H9 (cell line): ENCODE measurements at regions not wholly inside any gene's neighbourhood (a gene's known extent, or its start where the extent isn't known, plus 50 kb on each side); places are given as distances from the start of the nearest gene placed in this dataset.

Source experiments
- DNase-seq: peaks from one replicate; pipeline ENCODE4 v3.0.0-alpha.2; 2017
- H2AFZ ChIP-seq: one replicate; pipeline ENCODE4 v1.6.1; 2013; ENCODE audit warnings: mild to moderate bottlenecking, low read length, control low read depth, moderate library complexity
- H2AK5ac ChIP-seq: 2 replicates; pipeline ENCODE4 v1.6.1; 2013; ENCODE audit warnings: low read length, control low read depth, mixed read lengths; ENCODE audit not compliant: insufficient read length
- H2BK120ac ChIP-seq: one replicate; pipeline ENCODE4 v1.6.1; 2013; ENCODE audit warnings: low read depth, mild to moderate bottlenecking, low read length, control low read depth, inconsistent platforms; ENCODE audit not compliant: poor library complexity, severe bottlenecking
- H2BK12ac ChIP-seq: 2 replicates; pipeline ENCODE4 v1.6.1; 2013; ENCODE audit warnings: low read length, control low read depth, mixed read lengths, low read depth; ENCODE audit not compliant: insufficient read length
- H2BK15ac ChIP-seq: 2 replicates; pipeline ENCODE4 v1.6.1; 2013; ENCODE audit warnings: low read depth, low read length, control low read depth
- H2BK20ac ChIP-seq: one replicate; pipeline ENCODE4 v1.6.1; 2013; ENCODE audit warnings: low read depth, mild to moderate bottlenecking, low read length, control low read depth, inconsistent platforms; ENCODE audit not compliant: poor library complexity, severe bottlenecking
- H2BK5ac ChIP-seq: 2 replicates; pipeline ENCODE4 v1.6.1; 2013; ENCODE audit warnings: low read length, control low read depth, mixed read lengths; ENCODE audit not compliant: insufficient read length
- H3K14ac ChIP-seq: 2 replicates; pipeline ENCODE4 v1.6.1; 2013; ENCODE audit warnings: low read length, control low read depth; ENCODE audit not compliant: insufficient read depth
- H3K18ac ChIP-seq: 2 replicates; pipeline ENCODE4 v1.6.1; 2013; ENCODE audit warnings: low read depth, mild to moderate bottlenecking, mixed read lengths, low read length, control low read depth; ENCODE audit not compliant: insufficient read length
- H3K23ac ChIP-seq: 2 replicates; pipeline ENCODE4 v1.6.1; 2013; ENCODE audit warnings: low read length, control low read depth, mixed read lengths, low read depth; ENCODE audit not compliant: insufficient read length
- H3K23me2 ChIP-seq: 2 replicates; pipeline ENCODE4 v1.6.1; 2013; ENCODE audit warnings: low read depth, mild to moderate bottlenecking, mixed read lengths, low read length, control low read depth; ENCODE audit not compliant: insufficient read length, poor library complexity, severe bottlenecking
- H3K27ac ChIP-seq: 2 replicates; pipeline ENCODE4 v1.5.1; 2013; ENCODE audit warnings: low read length, control low read depth, mixed read lengths, low read depth; ENCODE audit not compliant: insufficient read length
- H3K27me3 ChIP-seq: 2 replicates; pipeline ENCODE4 v1.6.1; 2013; ENCODE audit warnings: low read length, control low read depth, inconsistent platforms; ENCODE audit not compliant: insufficient read depth
- H3K4ac ChIP-seq: 2 replicates; pipeline ENCODE4 v1.6.1; 2013; ENCODE audit warnings: low read depth, mild to moderate bottlenecking, control low read depth, inconsistent platforms, low read length, moderate library complexity
- H3K4me1 ChIP-seq: 2 replicates; pipeline ENCODE4 v1.6.1; 2013; ENCODE audit warnings: low read length, control low read depth, inconsistent platforms; ENCODE audit not compliant: insufficient read depth
- H3K4me2 ChIP-seq: 2 replicates; pipeline ENCODE4 v1.6.1; 2013; ENCODE audit warnings: low read length, control low read depth, mixed read lengths; ENCODE audit not compliant: insufficient read length, insufficient read depth
- H3K56ac ChIP-seq: 2 replicates; pipeline ENCODE4 v1.6.1; 2013; ENCODE audit warnings: low read depth, mild to moderate bottlenecking, mixed read lengths, low read length, control low read depth; ENCODE audit not compliant: insufficient read length
- H3K79me1 ChIP-seq: 2 replicates; pipeline ENCODE4 v1.6.1; 2013; ENCODE audit warnings: low read depth, mild to moderate bottlenecking, moderate library complexity, low read length, control low read depth, inconsistent platforms; ENCODE audit not compliant: insufficient read depth, poor library complexity, severe bottlenecking
- H3K79me2 ChIP-seq: 2 replicates; pipeline ENCODE4 v1.6.1; 2013; ENCODE audit warnings: low read length, control low read depth, inconsistent platforms; ENCODE audit not compliant: insufficient read depth
- H3K9ac ChIP-seq: 2 replicates; pipeline ENCODE4 v1.6.1; 2013; ENCODE audit warnings: low read length, control low read depth, mixed read lengths; ENCODE audit not compliant: insufficient read length; ENCODE audit errors: extremely low read depth
- H3K9me3 ChIP-seq: one replicate; pipeline ENCODE4 v1.6.1; 2013; ENCODE audit warnings: low read depth, low read length, inconsistent platforms; ENCODE audit not compliant: control insufficient read depth
- H3T11ph ChIP-seq: one replicate; pipeline ENCODE4 v1.6.1; 2013; ENCODE audit warnings: mild to moderate bottlenecking, low read length, control low read depth, inconsistent platforms
- H4K20me1 ChIP-seq: one replicate; pipeline ENCODE4 v1.6.1; 2013; ENCODE audit not compliant: control insufficient read depth, insufficient read length, insufficient read depth
- H4K5ac ChIP-seq: 2 replicates; pipeline ENCODE4 v1.6.1; 2013; ENCODE audit warnings: low read depth, mild to moderate bottlenecking, mixed read lengths, low read length, control low read depth; ENCODE audit not compliant: insufficient read length
- H4K8ac ChIP-seq: replicated peaks from 2 replicates; pipeline ENCODE4 v1.6.1; 2013; ENCODE audit warnings: low read length, control low read depth, mixed read lengths, low read depth; ENCODE audit not compliant: insufficient read length
- H4K91ac ChIP-seq: 2 replicates; pipeline ENCODE4 v1.6.1; 2013; ENCODE audit warnings: low read depth, mild to moderate bottlenecking, moderate library complexity, mixed read lengths, low read length, control low read depth; ENCODE audit not compliant: insufficient read length
- H3K27ac Mint-ChIP-seq, 3 experiments: 2 replicates in 2 of 3; 3 replicates in 1 of 3; pipeline ENCODE4 v1.8.0; 2020 to 2021; ENCODE audit warnings: mixed read lengths in 3 of 3, mild to moderate bottlenecking in 1 of 3, moderate library complexity in 1 of 3
- H3K27me3 Mint-ChIP-seq: 2 replicates; pipeline ENCODE4 v1.8.0; 2021; ENCODE audit warnings: low read depth, mild to moderate bottlenecking, moderate library complexity, mixed read lengths
- H3K36me3 Mint-ChIP-seq, 3 experiments: 2 replicates in 2 of 3; 3 replicates in 1 of 3; pipeline ENCODE4 v1.8.0; 2020 to 2021; ENCODE audit warnings: low read depth in 3 of 3, mixed read lengths in 3 of 3; ENCODE audit not compliant: insufficient read depth in 1 of 3
- H3K4me1 Mint-ChIP-seq, 2 experiments: 2 replicates each; pipeline ENCODE4 v1.8.0; 2020; ENCODE audit warnings: mixed read lengths in 2 of 2
- H3K4me3 Mint-ChIP-seq, 2 experiments: 2 replicates in 1 of 2; 3 replicates in 1 of 2; pipeline ENCODE4 v1.8.0; 2020 to 2021; ENCODE audit warnings: mild to moderate bottlenecking in 2 of 2, mixed read lengths in 2 of 2, moderate library complexity in 1 of 2
- H3K9me3 Mint-ChIP-seq, 2 experiments: 2 replicates in 1 of 2; 3 replicates in 1 of 2; pipeline ENCODE4 v1.8.0; 2020; ENCODE audit warnings: mild to moderate bottlenecking in 2 of 2, mixed read lengths in 2 of 2, moderate library complexity in 1 of 2
- CTCF ChIP-seq: fragments of 200-600 bp; sonication (generic); conservative IDR thresholded peaks from 3 replicates; pipeline ENCODE4 v1.8.0; 2021; ENCODE audit warnings: antibody characterized with exemption, mild to moderate bottlenecking
- WGBS: extraction: QIAGEN DNeasy Blood & Tissue Kit; methylation state at CpG from one replicate; pipeline ENCODE4 v1.1.7; 2013; ENCODE audit warnings: missing lambda C conversion rate, low lambda C conversion rate, mixed read lengths; ENCODE audit not compliant: insufficient read length; ENCODE audit errors: extremely low coverage; 5-methylcytosine and 5-hydroxymethylcytosine counted together

GRCh38 chr14:66140213-66140918 is 345.8 kb upstream of the CCDC196 start:
- Histone ChIP-seq H2AFZ (no peak overlapping the region), H4K20me1 (no peaks in the 10 kb centered on the region), H2AK5ac (no peak overlapping the region), H4K91ac (no peak overlapping the region), H3K4me1 (no peaks in the 10 kb centered on the region), H3K56ac (no peak overlapping the region), H2BK120ac (no peak overlapping the region), H3K4me2 (no peak overlapping the region), H3K9me3 (no peaks in the 10 kb centered on the region), H4K5ac (no peak overlapping the region), H3K14ac (peak overlapping the region; percentile 8; the same call in 1 of the 2 replicates), H3K23me2 (no peaks in the 10 kb centered on the region), H3K79me2 (no peaks in the 10 kb centered on the region), H3K79me1 (no peaks in the 10 kb centered on the region), H3K27ac (no peak overlapping the region), H2BK12ac (no peak overlapping the region), H3T11ph (no peak overlapping the region), H3K23ac (no peak overlapping the region), H3K27me3 (no peaks in the 10 kb centered on the region), H2BK5ac (no peak overlapping the region), H2BK15ac (no peak overlapping the region), H4K8ac (no peak overlapping the region), H3K4ac (no peak overlapping the region), H3K18ac (no peak overlapping the region), H3K9ac (no peak overlapping the region), H2BK20ac (no peak overlapping the region)
- Mint-ChIP-seq H3K36me3 (peaks cover 0 to 2% (median 0%) of the 10 kb centered on the region in 3 experiments; a peak in 3 of 7 replicates), H3K4me3 (no peak overlapping the region), H3K27me3 (no peaks in the 10 kb centered on the region), H3K4me1 (peaks cover 0 to 5% of the 10 kb centered on the region in 2 experiments; a peak in 1 of 4 replicates), H3K9me3 (peaks cover 4 to 6% of the 10 kb centered on the region in 2 experiments; a peak in 4 of 5 replicates), H3K27ac (no peak overlapping the region)
- no peak for DNase-seq
- TF ChIP-seq CTCF = no peak
- WGBS = no CpG with 5 or more reads among the region's 6 CpGs
